Body of pancreas (tissue), 4 donors: ENCODE measurements at regions not wholly inside any gene's neighbourhood (a gene's known extent, or its start where the extent isn't known, plus 50 kb on each side); places are given as distances from the start of the nearest gene placed in this dataset.

Experiments
- ATAC-seq: fragments of 150-250 bp; one replicate; pipeline ENCODE4 v1.9.1; 2016
- DNase-seq, 4 donors: peaks; one replicate each; pipeline ENCODE4 v3.0.0-alpha.2; 2019
- H3K27ac ChIP-seq, 4 donors: fragments of 200-600 bp; sonication (generic); 1 replicate in 3 of 4; 2 replicates in 1 of 4; pipeline versions ENCODE4 v1.5.1 to v1.6.1; 2016 to 2019; ENCODE audit warnings: mild to moderate bottlenecking in 1 of 4, mixed read lengths in 1 of 4, moderate library complexity in 1 of 4
- H3K27me3 ChIP-seq, 2 donors: fragments of 200-600 bp; sonication (generic); one replicate each; pipeline ENCODE4 v1.6.0; 2016; ENCODE audit warnings: mild to moderate bottlenecking in 1 of 2
- H3K36me3 ChIP-seq, 2 donors: fragments of 200-600 bp; sonication (generic); replicated peaks in 1 of 2; 2 replicates each; pipeline ENCODE4 v1.5.1; 2016; ENCODE audit warnings: low read depth in 2 of 2; ENCODE audit not compliant: insufficient read depth in 1 of 2
- H3K4me1 ChIP-seq: fragments of 200-600 bp; sonication (generic); one replicate; pipeline ENCODE4 v1.6.0; 2016
- H3K4me3 ChIP-seq, 2 donors: fragments of 200-600 bp; sonication (generic); 1 replicate in 1 of 2; 2 replicates in 1 of 2; pipeline ENCODE4 v1.5.1; 2016 to 2019
- H3K9me3 ChIP-seq, 3 donors: fragments of 200-600 bp; sonication (generic); 1 replicate in 2 of 3; 2 replicates in 1 of 3; pipeline ENCODE4 v1.5.1; 2016
- POLR2A ChIP-seq, 3 donors: fragments of 450-650 bp; IDR thresholded peaks; one replicate each; pipeline ENCODE4 v1.6.1; 2016; ENCODE audit warnings: antibody characterized with exemption in 3 of 3, mild to moderate bottlenecking in 2 of 3
- WGBS, 2 donors: methylation state at CpG; one replicate each; pipeline ENCODE4 v1.1.5; 2017; 5-methylcytosine and 5-hydroxymethylcytosine counted together
- intact Hi-C: fragments of 100-400 bp; cut with DNase I; formaldehyde crosslinking; loops from one replicate; pipeline ENCODE4 v1.15.1; 2023
- TF ChIP-seq, protein P1 (sequence below), 7 experiments: fragments of 450-650 bp in 4 of 7; fragments of 200-600 bp in 3 of 7; sonication (generic) in 3 of 7; IDR thresholded peaks; one replicate each; pipeline ENCODE4 v1.5.1; 2016 to 2019; ENCODE audit warnings: antibody characterized with exemption in 7 of 7

DNA sequence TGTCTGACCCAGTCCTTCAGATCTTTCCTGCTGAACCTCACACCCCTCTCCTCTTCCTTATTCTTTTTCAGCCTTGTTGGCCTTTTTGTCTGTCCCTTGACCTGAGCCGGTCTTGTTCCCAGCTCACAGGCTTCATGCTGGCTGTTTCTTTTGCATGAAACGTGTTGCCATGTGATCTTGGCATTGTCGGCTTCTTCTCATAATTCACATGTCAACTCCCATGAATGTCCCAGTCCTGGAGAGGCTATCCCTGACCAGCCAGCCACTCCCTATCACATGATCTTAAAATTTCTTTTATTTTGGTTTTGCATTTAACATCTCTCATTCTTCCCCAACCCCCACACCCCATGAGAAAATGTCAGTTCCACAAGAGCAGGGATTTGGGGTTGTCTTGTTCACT lies 131.2 kb upstream of the TSHZ2 start:
- TF ChIP-seq, protein P1, sequence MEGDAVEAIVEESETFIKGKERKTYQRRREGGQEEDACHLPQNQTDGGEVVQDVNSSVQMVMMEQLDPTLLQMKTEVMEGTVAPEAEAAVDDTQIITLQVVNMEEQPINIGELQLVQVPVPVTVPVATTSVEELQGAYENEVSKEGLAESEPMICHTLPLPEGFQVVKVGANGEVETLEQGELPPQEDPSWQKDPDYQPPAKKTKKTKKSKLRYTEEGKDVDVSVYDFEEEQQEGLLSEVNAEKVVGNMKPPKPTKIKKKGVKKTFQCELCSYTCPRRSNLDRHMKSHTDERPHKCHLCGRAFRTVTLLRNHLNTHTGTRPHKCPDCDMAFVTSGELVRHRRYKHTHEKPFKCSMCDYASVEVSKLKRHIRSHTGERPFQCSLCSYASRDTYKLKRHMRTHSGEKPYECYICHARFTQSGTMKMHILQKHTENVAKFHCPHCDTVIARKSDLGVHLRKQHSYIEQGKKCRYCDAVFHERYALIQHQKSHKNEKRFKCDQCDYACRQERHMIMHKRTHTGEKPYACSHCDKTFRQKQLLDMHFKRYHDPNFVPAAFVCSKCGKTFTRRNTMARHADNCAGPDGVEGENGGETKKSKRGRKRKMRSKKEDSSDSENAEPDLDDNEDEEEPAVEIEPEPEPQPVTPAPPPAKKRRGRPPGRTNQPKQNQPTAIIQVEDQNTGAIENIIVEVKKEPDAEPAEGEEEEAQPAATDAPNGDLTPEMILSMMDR (IDR thresholded peaks at IDR 0.05) = no peak
- TF ChIP-seq POLR2A (IDR thresholded peaks at IDR 0.05) = no peak
- no peaks in the 10 kb centered on the region for H3K27me3 ChIP-seq
- intact Hi-C loops = no loop called here

DNA sequence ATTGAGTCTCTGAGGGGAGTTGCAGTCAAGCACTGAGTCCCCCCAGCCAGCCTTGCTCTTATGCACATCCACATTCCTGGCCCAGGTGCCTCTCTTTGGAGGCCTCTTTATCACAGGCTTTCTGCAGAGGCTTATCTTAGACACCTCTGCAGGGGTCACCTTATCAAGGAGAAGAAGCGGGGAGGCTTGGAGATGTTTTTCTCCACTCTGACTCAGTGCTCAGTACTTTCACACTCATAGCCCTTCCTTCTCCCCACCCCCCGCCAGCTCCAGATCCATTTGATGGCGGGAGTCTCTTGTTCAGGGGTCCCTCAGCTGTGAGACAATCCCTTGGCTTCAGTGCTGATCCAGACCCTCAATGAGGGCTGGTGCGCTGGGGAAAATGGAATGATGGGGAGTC lies 132.1 kb upstream of the TSHZ2 start:
- DNase-seq = no peak
- no peak for ATAC-seq
- Histone ChIP-seq H3K27me3 (no peaks in the 10 kb centered on the region), H3K36me3 (no peaks in the 10 kb centered on the region), H3K27ac (no peak overlapping the region), H3K4me3 (no peak overlapping the region), H3K9me3 (no peaks in the 10 kb centered on the region), H3K4me1 (no peaks in the 10 kb centered on the region)
- intact Hi-C loops = no loop called here
- TF ChIP-seq, protein P1 (IDR thresholded peaks at IDR 0.05) = no peak
- TF ChIP-seq POLR2A (IDR thresholded peaks at IDR 0.05) = no peak
- 93 to 98% methylated on average over 4 of the region's 4 CpGs for WGBS, 2 donors

More for the DNA sequence above, 131.2 kb upstream of the TSHZ2 start:
- no peak overlapping the region for H3K27ac ChIP-seq
- no peaks in the 10 kb centered on the region for H3K4me1 ChIP-seq
- ATAC-seq = no peak
- H3K9me3 ChIP-seq = no peaks in the 10 kb centered on the region
- no peaks in the 10 kb centered on the region for H3K36me3 ChIP-seq
- no peak for DNase-seq
- no peak overlapping the region for H3K4me3 ChIP-seq
- 74 to 86% methylated on average over 3 of the region's 3 CpGs for WGBS, 2 donors

DNA sequence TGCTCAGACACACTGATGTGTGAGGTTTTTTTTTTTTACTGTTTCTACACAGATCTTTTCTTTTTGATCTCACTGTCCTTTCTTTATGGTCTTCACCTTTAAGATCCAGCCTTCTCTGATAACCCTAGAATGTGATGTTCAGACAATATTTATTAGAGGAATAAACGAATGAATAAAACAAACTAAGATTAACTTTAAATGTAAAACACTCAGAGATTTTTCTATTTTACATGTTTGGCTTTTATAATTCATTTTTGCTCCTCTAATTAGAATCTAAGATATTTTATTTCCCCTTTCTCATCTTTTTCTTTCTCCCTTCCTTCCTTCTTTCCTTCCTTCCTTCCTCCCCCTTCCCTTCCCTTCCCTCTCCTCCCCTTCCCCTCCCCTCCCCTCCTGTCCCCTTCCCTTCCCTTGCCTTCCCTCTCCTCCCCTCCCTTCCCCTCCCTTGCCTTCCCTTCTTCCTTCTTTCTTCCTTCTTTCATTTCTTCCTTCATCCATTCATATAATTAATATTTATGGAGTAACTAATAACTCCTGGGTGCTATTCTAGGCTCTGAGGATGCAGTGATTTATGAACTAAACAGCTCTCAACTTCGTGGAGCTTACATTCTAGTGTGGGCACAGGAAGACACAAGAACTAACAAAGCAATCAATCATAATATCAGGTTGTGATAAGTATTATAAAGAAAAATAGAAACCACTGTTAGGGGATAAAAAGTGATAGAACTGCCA lies 133.5 kb upstream of the TSHZ2 start:
- WGBS, 2 donors = 42 to 53% methylated on average over 2 of the region's 2 CpGs
- Histone ChIP-seq H3K27ac (no peak overlapping the region), H3K36me3 (no peaks in the 10 kb centered on the region), H3K27me3 (no peaks in the 10 kb centered on the region), H3K9me3 (no peaks in the 10 kb centered on the region), H3K4me1 (no peaks in the 10 kb centered on the region), H3K4me3 (no peak overlapping the region)
- ATAC-seq (no peak), DNase-seq (no peak)
- intact Hi-C loops = no loop called here
- no peak for TF ChIP-seq POLR2A (IDR thresholded peaks at IDR 0.05)
- TF ChIP-seq, protein P1 (IDR thresholded peaks at IDR 0.05) = no peak

DNA sequence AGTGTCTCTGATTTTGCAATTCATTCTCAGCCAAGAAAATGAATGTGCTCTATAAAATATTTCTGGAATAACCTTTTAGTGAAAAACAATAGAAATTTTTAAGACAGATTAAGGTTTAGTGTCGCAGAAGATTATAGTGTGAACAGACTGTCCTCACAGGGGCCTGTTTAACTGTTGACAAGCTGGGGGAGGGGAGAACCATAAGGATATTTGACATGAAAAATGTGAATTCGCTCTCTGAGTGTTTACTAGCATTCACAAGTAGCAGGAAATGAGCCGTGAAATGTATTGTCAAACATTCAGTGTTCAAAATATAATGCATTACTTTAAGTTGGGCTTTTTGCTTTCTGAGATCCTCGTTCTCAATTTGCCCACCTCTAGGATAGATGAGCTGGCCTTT lies 134.8 kb upstream of the TSHZ2 start:
- Histone ChIP-seq H3K4me3 (no peak overlapping the region), H3K36me3 (no peaks in the 10 kb centered on the region), H3K27ac (no peak overlapping the region), H3K9me3 (no peaks in the 10 kb centered on the region), H3K4me1 (no peaks in the 10 kb centered on the region), H3K27me3 (no peaks in the 10 kb centered on the region)
- DNase-seq (no peak), ATAC-seq (no peak)
- TF ChIP-seq, protein P1 (IDR thresholded peaks at IDR 0.05) = no peak
- no peak for TF ChIP-seq POLR2A (IDR thresholded peaks at IDR 0.05)
- intact Hi-C loops = no loop called here
- WGBS, 2 donors = 82 to 83% methylated on average over 4 of the region's 4 CpGs

DNA sequence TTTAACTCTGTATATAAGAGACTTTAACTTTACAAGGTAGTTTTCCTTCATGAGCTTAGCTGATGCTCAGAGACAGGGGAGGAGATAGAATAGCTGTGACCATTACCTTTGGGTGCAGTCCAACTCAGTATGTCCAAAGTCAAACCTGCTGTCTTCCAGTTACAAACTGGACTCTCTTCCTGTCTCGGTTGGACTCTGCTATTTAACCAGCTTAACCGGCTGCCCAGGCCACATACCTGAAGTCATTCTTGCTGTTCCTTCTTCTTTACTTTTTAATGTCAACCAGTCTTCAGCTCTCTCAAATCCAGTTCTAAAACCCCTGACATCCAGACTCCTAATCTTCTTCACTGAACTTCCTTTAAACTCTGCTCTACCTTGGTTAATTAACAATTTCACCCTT lies 138.3 kb upstream of the TSHZ2 start:
- no peaks in the 10 kb centered on the region for H3K27me3 ChIP-seq
- H3K36me3 ChIP-seq = no peaks in the 10 kb centered on the region
- 78 to 82% methylated on average over 2 of the region's 2 CpGs for WGBS, 2 donors
- DNase-seq (no peak), ATAC-seq (no peak)
- intact Hi-C loops = no loop called here
- no peaks in the 10 kb centered on the region for H3K9me3 ChIP-seq
- TF ChIP-seq POLR2A (IDR thresholded peaks at IDR 0.05) = no peak
- TF ChIP-seq, protein P1 (IDR thresholded peaks at IDR 0.05) = no peak
- no peak overlapping the region for H3K4me3 ChIP-seq
- H3K27ac ChIP-seq = no peak overlapping the region
- no peaks in the 10 kb centered on the region for H3K4me1 ChIP-seq
